ENCODE measurements at regions not wholly inside any gene's neighbourhood (a gene's known extent, or its start where the extent isn't known, plus 50 kb on each side); places are given as distances from the start of the nearest gene placed in this dataset.

- in situ Hi-C loops (cut with MboI; ENCODE audit: low sequenced_read_pairs): no loop called here
- no peak overlapping the region for H3K14ac ChIP-seq (replicated peaks; ENCODE audit: low read depth, low read length)
Measured at GRCh38 chr4:100969925-100970324, 377.4 kb downstream of the PPP3CA start.

More at GRCh38 chr4:100969925-100970324, 377.4 kb downstream of the PPP3CA start:
- H3K79me1 ChIP-seq (ENCODE audit: low read depth in 1 of 2, low read length in 2 of 2): no peaks in the 10 kb centered on the region
- no peak overlapping the region for H2BK20ac ChIP-seq (ENCODE audit: low read depth, low read length)
- H2AK9ac ChIP-seq (replicated peaks; ENCODE audit: low read depth, low read length, poor library complexity): no peak overlapping the region
- BruUV-seq (replicated peaks): no TSS peak
- no peak overlapping the region for H4K5ac ChIP-seq (ENCODE audit: low read depth, low read length)
- TF ChIP-seq MAFK (IDR thresholded peaks at IDR 0.05; ENCODE audit: low read depth, low read length): no peak
- TF ChIP-seq SMC3 (IDR thresholded peaks at IDR 0.05; ENCODE audit: low read depth, low read length): no peak
- TF ChIP-seq POLR2A (IDR thresholded peaks at IDR 0.05; ENCODE audit: low read depth, low read length): no peak
- TF ChIP-seq CTCF (conservative IDR thresholded peaks at IDR 0.05; ENCODE audit: low read depth, low read length): no peak
- TF ChIP-seq FOS (IDR thresholded peaks at IDR 0.05; ENCODE audit: low read depth, low read length): no peak
- no peak for TF ChIP-seq USF2 (IDR thresholded peaks at IDR 0.05; ENCODE audit: low read depth, low read length)
- TF ChIP-seq CHD1 (IDR thresholded peaks at IDR 0.05; ENCODE audit: low read depth, low read length): no peak
- TF ChIP-seq RFX5 (IDR thresholded peaks at IDR 0.05; ENCODE audit: low read depth, low read length): no peak
- TF ChIP-seq RAD21 (IDR thresholded peaks at IDR 0.05; ENCODE audit: low read length): no peak
- no peak for TF ChIP-seq ELK1 (IDR thresholded peaks at IDR 0.05; ENCODE audit: borderline replicate concordance, low read depth, low read length)
- no peaks in the 10 kb centered on the region for H3K4me1 ChIP-seq (ENCODE audit: control insufficient read depth, insufficient read depth, low read length)
- H4K91ac ChIP-seq (ENCODE audit: insufficient read depth, low read depth, low read length): no peak overlapping the region
- peaks cover 3% of the 10 kb centered on the region for H3K27me3 ChIP-seq (ENCODE audit: control insufficient read depth, insufficient read depth, low read length)
- CTCF ChIA-PET: no interaction called here
- POLR2A ChIA-PET (ENCODE audit: unreplicated experiment): no interaction called here
- H2BK15ac ChIP-seq (ENCODE audit: low read depth, low read length): no peak overlapping the region
- ATAC-seq (ENCODE audit: low read depth) (no peak), DNase-seq (no peak)
- H3K18ac ChIP-seq (ENCODE audit: low read depth, low read length): no peak overlapping the region
- no peak overlapping the region for H3K4ac ChIP-seq (ENCODE audit: low read depth, low read length)
- no peak overlapping the region for H3K9ac ChIP-seq (ENCODE audit: low read depth, low read length)
- no peak overlapping the region for H3K27ac ChIP-seq (ENCODE audit: insufficient read depth, low read length)
- H3K36me3 ChIP-seq (ENCODE audit: control insufficient read depth, insufficient read depth, low read length): no peaks in the 10 kb centered on the region
- intact Hi-C loops (cut with micrococcal nuclease) (no loop called here), dilution Hi-C loops (cut with HindIII; ENCODE audit: low sequenced_read_pairs, unreplicated experiment) (no loop called here)
- no peak overlapping the region for H3K4me2 ChIP-seq (ENCODE audit: low read depth, low read length)
- H3K4me3 ChIP-seq (ENCODE audit: insufficient read depth, low read depth, low read length): no peak overlapping the region
- no peak overlapping the region for H2AK5ac ChIP-seq (ENCODE audit: low read depth, low read length)
- no peak overlapping the region for H2BK5ac ChIP-seq (ENCODE audit: low read depth, low read length, poor library complexity, severe bottlenecking)
- H3K9me3 ChIP-seq (ENCODE audit: control insufficient read depth, insufficient read depth, low read length): no peaks in the 10 kb centered on the region
- no peaks in the 10 kb centered on the region for H4K20me1 ChIP-seq (ENCODE audit: insufficient read depth, low read length)
- no peak overlapping the region for H3K56ac ChIP-seq (ENCODE audit: extremely low read depth, insufficient read depth, low read length)
- no peak overlapping the region for H3K23ac ChIP-seq (ENCODE audit: low read depth, low read length)
- H4K8ac ChIP-seq (ENCODE audit: low read depth in 2 of 2, low read length in 2 of 2): no peak overlapping the region
- H3K9me1 ChIP-seq (ENCODE audit: insufficient read depth, low read length): no peaks in the 10 kb centered on the region
- H2AFZ ChIP-seq (replicated peaks; ENCODE audit: low read length, poor library complexity): no peak overlapping the region
- no peak overlapping the region for H2BK120ac ChIP-seq (ENCODE audit: low read depth, low read length)

Data from IMR-90 (cell line).